A549 (cell line): ENCODE measurements at regions not wholly inside any gene's neighbourhood (a gene's known extent, or its start where the extent isn't known, plus 50 kb on each side); places are given as distances from the start of the nearest gene placed in this dataset.

Experiments
- CEBPB ChIP-seq, 2 experiments: fragments of >200 bp in 1 of 2; sonication (Bioruptor Twin) in 1 of 2; formaldehyde crosslinking in 1 of 2; IDR thresholded peaks; 2 replicates each; pipeline ENCODE4 v1.6.1; 2012 to 2016
- CHD4 ChIP-seq: fragments of 200-600 bp; sonication (generic); IDR thresholded peaks from 2 replicates; pipeline ENCODE4 v1.6.1; 2016; ENCODE audit warnings: antibody characterized with exemption, mild to moderate bottlenecking, borderline replicate concordance
- CTCF ChIP-seq: fragments of >200 bp; sonication (Bioruptor Twin); formaldehyde crosslinking; IDR thresholded peaks from 3 replicates; pipeline ENCODE4 v1.5.1; 2016
- EHF ChIP-seq: fragments of 250-450 bp; sonication (Bioruptor Pico); IDR thresholded peaks from 2 replicates; pipeline ENCODE4 v1.5.0; 2020; ENCODE audit warnings: mild to moderate bottlenecking
- ESRRA ChIP-seq: fragments of 150-350 bp; IDR thresholded peaks from 2 replicates; pipeline ENCODE4 v1.6.1; 2014; ENCODE audit warnings: mild to moderate bottlenecking, low read length, borderline replicate concordance
- MAZ ChIP-seq: fragments of 150-350 bp; IDR thresholded peaks from 2 replicates; pipeline ENCODE4 v1.6.1; 2014; ENCODE audit warnings: antibody characterized with exemption, low read depth, low read length, borderline replicate concordance
- POLR2A ChIP-seq: IDR thresholded peaks from 2 replicates; pipeline ENCODE4 v1.6.1; 2012; ENCODE audit warnings: mild to moderate bottlenecking, low read length
- RAD21 ChIP-seq, 2 experiments: fragments of >200 bp in 1 of 2; sonication (Bioruptor Twin) in 1 of 2; formaldehyde crosslinking in 1 of 2; IDR thresholded peaks in 1 of 2; conservative IDR thresholded peaks in 1 of 2; 2 replicates in 1 of 2; 3 replicates in 1 of 2; pipeline ENCODE4 v1.6.1; 2012 to 2018; ENCODE audit warnings: inconsistent platforms in 1 of 2
- REST ChIP-seq: fragments of 200-600 bp; sonication (generic); IDR thresholded peaks from 2 replicates; pipeline ENCODE4 v1.6.1; 2016; ENCODE audit warnings: antibody characterized with exemption, mild to moderate bottlenecking, moderate library complexity
- RFX5 ChIP-seq: fragments of 450-650 bp; IDR thresholded peaks from 2 replicates; pipeline ENCODE4 v1.7.1; 2014; ENCODE audit warnings: antibody characterized with exemption, mild to moderate bottlenecking, moderate library complexity
- SMC3 ChIP-seq: fragments of >200 bp; sonication (Bioruptor Twin); formaldehyde crosslinking; IDR thresholded peaks from 3 replicates; pipeline ENCODE4 v1.6.1; 2018; ENCODE audit warnings: inconsistent platforms
- ZFP36 ChIP-seq: fragments of 450-650 bp; IDR thresholded peaks from 2 replicates; pipeline ENCODE4 v1.6.1; 2014; ENCODE audit warnings: borderline replicate concordance; ENCODE audit not compliant: partially characterized antibody

- TF ChIP-seq POLR2A (no peak), CTCF (no peak), REST (no peak), CHD4 (no peak), ESRRA (no peak), MAZ (no peak), RAD21 (conservative IDR thresholded peaks at IDR 0.05 in 1 of 2, IDR thresholded peaks at IDR 0.05 in 1 of 2) (no peak), SMC3 (no peak), CEBPB (IDR thresholded peaks at IDR 0.05) (no peak), RFX5 (no peak), ZFP36 (no peak), EHF (CRISPR knock-in tag) (no peak)
Measured at GRCh38 chr6:163707387-163708355, 293.2 kb downstream of the QKI start.
